ENCODE measurements at regions not wholly inside any gene's neighbourhood (a gene's known extent, or its start where the extent isn't known, plus 50 kb on each side); places are given as distances from the start of the nearest gene placed in this dataset.

- no peak for TF ChIP-seq CTCF (IDR thresholded peaks at IDR 0.05; ENCODE audit: insufficient read depth, low read length)
- H3K4me3 ChIP-seq (ENCODE audit: low read depth, low read length): no peak overlapping the region
- no peak for DNase-seq (ENCODE audit: low read depth)
Measured at GRCh38 chr16:17843905-17844304, 373.1 kb upstream of the XYLT1 start.

GRCh38 chr16:17839907-17840306 is 369.1 kb upstream of the XYLT1 start:
- no peak for TF ChIP-seq CTCF (IDR thresholded peaks at IDR 0.05; ENCODE audit: insufficient read depth, low read length)
- no peak overlapping the region for H3K4me3 ChIP-seq (ENCODE audit: low read depth, low read length)
- DNase-seq (ENCODE audit: low read depth): no peak

- H3K4me3 ChIP-seq (ENCODE audit: low read depth, low read length): no peak overlapping the region
- TF ChIP-seq CTCF (IDR thresholded peaks at IDR 0.05; ENCODE audit: insufficient read depth, low read length): no peak
- peak; percentile 30 for DNase-seq (ENCODE audit: low read depth)
Measured at GRCh38 chr16:17839272-17839671, 368.5 kb upstream of the XYLT1 start.

- H3K4me3 ChIP-seq (ENCODE audit: low read depth, low read length): no peak overlapping the region
- no peak for TF ChIP-seq CTCF (IDR thresholded peaks at IDR 0.05; ENCODE audit: insufficient read depth, low read length)
- DNase-seq (ENCODE audit: low read depth): peak; percentile 96
Measured at GRCh38 chr16:17836868-17837602, 366.3 kb upstream of the XYLT1 start.

- no peak for TF ChIP-seq CTCF (IDR thresholded peaks at IDR 0.05; ENCODE audit: insufficient read depth, low read length)
- no peak for DNase-seq (ENCODE audit: low read depth)
- no peak overlapping the region for H3K4me3 ChIP-seq (ENCODE audit: low read depth, low read length)
Measured at GRCh38 chr16:17835118-17835876, 364.5 kb upstream of the XYLT1 start.

GRCh38 chr16:17832738-17833137 is 362.0 kb upstream of the XYLT1 start:
- no peak for TF ChIP-seq CTCF (IDR thresholded peaks at IDR 0.05; ENCODE audit: insufficient read depth, low read length)
- no peak overlapping the region for H3K4me3 ChIP-seq (ENCODE audit: low read depth, low read length)
- DNase-seq (ENCODE audit: low read depth): no peak
